GM21529 (cell line): ENCODE measurements at regions not wholly inside any gene's neighbourhood (a gene's known extent, or its start where the extent isn't known, plus 50 kb on each side); places are given as distances from the start of the nearest gene placed in this dataset.

Experiments used
- ATAC-seq: cut with Tn5 transposase; IDR thresholded peaks from one replicate; pipeline ENCODE4 v1.9.1; 2021; ENCODE audit not compliant: unreplicated experiment

DNA sequence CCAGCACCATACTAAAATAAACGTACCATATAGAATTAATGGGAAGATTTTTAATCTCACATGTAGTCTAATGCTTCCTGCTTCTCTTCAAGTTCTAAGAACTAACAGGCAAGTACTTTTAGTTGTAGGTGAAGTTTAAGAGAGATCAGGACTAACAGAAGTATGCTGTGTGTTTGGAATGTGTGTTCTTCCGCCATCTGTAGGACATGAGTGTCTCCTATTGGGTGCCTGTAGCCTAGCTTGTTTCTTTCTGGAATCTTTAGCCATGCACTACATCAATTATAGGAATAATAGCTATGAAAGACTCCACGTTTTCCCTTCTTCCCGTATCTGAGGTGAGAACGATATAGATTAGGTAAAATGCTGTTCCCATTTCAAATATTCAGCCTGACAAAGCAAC lies 140.2 kb upstream of the AHR start:
- no peak for ATAC-seq

DNA sequence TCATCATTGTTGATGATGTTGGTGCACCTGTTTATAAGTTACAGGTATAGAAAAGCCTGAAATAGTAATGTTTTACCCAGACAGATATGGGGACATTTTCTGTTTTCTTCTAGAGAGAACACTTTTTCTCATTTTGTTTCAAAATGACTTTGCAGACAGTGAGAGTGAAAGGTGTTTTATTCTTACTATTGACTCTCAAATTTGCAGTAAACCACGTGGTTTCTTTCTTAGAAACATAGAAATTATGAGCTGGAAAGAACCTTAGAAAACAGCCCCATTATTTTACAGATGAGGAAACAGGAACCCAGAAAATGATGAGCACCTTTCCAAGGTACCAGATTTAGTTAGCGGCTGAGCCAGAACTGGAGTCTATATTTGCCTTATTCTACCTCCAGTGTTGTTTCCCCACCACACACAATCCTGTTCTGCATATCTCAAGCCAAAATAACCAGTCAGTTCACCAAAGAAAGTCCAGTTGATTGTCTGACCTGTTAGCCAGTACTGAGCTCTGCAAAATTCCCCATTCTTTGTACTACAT lies 138.9 kb upstream of the AHR start:
- ATAC-seq, result peak; percentile 87

DNA sequence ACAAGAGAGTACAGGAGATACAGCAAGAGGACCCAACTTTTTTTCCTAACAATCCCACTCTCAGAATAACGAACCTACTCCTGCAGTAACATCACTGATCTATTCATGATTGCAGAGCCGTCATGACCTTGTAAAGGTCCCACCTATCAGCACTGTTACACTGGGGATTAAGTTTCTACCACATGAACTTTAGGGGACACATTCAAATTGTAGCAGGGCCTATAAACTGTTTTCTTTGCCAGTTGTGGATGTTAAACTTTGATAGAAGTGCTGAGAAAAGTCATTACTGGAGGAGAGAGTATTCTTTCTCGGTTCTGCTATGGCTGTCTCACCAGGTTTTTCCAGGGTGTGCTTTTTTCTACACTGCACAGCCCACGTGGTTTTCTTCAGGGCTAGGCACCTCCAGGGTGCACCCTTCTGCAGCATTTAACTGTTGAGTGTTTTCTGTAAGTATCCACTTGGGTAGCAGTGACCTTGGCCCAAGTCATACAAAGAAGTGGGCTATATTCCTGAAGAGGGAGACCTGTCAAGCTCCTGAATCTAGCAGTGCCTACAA lies 131.6 kb upstream of the AHR start:
- ATAC-seq, result peak; percentile 95

DNA sequence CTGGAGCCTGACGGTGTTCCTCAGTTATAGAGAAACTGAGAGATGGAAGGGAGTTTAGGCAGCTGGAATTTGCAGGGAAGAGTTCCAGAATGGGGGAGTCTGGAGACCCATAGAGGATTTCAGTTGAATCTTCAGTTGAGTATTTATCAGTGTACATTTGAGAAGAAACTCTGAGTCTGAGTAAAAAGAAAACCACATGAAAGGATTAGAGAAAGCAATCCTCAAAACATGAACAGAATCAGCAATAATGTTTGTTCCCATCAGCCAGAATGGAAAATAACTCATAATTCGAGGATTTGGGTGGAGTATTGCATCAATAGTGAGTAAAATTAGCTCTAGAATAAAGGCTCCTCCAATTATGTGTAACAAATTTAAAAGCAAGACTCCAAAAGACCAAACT lies 130.0 kb upstream of the AHR start:
- no peak for ATAC-seq

DNA sequence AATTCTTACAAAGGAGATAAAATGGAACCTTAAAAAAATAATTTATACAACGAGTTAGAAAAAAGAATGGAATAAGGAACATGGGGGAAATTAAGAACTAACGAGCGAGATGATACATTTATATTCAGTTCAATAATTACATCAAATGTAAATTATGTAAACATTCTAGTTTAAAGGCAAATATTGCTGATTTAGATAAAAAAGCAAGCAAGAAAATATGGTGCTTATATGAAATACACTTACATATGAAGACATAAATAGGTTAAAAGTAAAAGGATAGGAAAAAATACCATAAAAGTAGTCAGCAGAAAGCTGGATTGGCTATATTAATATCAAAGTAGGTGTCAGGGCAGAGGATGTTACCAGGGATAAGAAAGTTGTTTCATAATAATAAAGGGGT lies 127.0 kb upstream of the AHR start:
- ATAC-seq, result no peak

DNA sequence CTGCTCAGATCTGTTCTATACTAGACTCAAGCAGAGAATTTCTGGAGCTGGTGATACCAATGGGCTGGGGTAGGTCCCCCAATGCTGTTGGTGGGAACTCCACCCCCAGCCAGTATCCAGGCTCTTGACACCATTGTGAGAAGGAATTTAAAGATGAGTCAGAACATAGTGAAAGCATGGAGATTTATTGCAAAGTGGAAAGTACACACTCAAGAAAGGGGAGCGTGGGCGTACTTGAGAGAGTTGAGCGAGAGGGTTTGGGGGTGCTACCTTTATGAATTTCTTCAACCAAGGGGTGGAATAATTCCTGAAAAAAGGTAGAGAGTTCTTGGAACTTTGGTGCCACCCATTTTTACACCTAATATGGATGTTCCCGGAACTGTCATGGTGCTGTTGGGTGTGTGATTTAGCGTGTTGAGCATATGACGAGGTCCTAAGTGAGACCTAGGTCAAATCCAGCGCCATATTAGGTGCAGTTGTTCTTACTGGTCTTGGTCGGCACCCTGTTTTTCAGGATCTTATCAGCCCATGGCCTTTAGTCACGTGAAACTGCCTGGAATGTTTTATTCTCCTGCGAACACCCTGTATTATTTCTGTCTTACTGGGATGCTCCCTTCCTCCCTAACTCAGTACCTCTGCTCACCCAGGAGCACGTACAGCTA lies 122.0 kb upstream of the AHR start:
- no peak for ATAC-seq

DNA sequence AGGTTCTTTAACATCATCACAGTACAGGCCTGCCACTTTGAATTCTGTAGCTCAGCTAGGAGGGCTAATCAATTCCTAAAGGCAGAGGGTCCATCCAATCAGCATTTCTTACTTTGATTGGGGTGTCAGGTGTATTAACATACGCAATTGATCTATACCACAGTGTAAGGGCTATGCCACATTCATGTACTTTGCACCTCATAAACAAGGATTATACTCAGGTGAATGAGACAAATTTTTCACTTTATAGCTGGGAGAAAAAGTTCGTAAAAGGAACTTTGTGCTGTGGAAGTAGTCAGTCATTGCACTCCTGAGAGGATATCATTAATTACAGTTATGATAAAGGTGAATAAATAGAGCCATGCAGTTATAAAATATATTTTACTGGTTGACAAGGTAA lies 119.9 kb upstream of the AHR start:
- ATAC-seq, result no peak

DNA sequence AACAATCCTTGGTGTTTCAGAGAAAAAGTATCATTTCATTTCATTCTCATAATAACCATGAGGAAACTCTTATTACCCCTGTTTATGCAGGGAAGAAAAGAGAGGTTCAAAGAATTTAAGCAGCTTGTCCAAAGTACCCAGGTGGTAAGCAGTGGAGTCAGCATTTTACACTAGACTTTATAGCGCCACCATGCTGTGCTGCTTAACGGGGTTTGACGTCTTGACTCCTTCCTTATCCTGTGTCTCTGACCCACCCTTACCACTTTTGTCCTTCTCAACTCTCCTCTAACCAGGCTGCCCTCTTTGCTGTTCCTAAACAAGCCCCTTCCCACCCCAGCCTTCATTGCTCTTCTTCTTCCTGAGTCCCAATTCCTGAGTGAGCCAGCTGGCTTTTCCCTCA lies 117.0 kb upstream of the AHR start:
- ATAC-seq, result no peak

DNA sequence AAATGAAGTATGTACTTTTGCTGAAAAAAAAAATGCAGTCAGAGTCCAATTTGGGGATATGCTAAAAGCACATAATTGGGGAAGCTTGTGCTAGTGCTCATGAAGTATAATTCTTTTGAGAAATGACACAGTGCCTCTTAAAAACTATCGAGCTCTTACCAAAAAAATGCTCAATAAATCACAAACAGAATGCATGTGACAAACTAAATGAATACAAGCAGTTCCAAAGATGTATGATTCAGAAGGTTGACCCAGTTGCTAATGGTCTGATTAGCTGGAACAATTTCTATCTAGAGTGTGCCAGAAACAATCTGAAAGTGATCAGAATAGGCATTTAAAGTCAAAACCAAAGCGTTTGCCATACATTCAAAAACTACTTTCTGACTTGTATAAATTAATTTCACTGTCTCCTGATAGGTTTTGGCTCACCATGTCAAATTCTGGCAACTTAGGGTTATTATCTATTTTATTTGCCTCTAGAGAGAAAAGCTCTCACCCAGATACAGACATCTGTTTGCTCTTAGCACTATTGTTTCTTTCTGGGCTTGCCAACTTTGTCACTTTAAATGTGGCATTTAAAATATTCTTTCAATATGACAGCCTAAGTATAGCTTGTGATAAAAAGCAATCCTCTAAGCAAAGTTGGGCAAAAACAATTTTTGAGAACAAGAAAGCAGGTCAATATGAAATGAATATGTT lies 114.7 kb upstream of the AHR start:
- ATAC-seq, result no peak

DNA sequence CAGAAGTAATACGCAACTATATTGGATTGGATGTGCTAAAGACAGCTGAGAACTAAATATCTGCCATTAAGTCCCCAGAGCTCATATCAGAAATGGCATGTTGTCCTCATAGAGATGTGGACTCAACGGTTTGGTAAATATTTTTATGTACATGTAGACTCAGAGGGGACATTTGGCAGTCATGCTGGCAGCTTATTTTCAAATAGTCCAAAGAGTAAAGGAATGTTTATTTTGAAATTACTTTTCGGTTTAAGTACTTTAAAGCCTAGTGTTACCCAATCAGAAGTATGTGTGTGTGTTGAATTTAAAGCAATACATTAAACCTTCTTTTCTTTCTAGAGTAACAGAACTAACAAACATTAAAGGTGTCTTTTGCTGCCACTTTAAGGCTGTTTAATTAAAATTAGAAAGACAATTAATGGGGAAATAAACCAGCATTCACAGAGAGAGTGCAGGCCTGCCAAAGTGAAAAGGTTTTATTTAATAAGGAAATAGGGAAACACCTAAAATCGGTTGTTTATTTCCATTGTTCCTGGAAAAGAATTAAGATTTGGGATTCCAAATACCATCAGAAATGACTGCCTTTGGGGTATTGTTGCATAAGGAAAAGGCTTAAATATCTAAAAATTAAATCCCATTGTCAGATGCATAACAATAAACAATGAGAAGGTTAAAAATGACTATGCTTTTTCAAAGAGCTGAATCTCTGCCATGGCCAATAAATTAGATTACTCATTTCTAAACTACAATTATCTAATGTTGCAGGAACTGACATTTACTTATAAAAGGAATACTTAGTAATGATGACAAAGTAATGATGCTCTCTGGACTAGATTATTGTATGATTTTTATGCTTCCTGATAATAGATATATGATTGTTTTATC lies 113.4 kb upstream of the AHR start:
- ATAC-seq, result peak; percentile 31

DNA sequence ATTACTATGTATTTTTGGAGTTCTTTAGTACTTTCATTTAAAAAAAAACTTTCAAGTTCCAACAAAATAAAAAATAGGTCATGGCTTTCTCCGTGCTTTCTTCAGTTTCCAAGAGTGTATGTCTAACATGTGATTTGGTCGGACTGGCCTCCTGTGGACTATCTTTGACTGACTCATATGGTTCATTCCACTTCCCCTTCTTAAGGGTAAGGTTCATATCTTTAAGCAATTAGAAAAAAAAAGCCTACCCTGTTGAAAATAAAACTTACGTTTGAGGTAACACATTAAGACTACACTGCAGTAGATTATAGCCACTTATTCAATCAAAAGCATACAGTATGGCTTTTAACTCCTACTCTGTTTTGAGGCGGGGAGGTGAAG lies 112.8 kb upstream of the AHR start:
- ATAC-seq, result peak; percentile 98

DNA sequence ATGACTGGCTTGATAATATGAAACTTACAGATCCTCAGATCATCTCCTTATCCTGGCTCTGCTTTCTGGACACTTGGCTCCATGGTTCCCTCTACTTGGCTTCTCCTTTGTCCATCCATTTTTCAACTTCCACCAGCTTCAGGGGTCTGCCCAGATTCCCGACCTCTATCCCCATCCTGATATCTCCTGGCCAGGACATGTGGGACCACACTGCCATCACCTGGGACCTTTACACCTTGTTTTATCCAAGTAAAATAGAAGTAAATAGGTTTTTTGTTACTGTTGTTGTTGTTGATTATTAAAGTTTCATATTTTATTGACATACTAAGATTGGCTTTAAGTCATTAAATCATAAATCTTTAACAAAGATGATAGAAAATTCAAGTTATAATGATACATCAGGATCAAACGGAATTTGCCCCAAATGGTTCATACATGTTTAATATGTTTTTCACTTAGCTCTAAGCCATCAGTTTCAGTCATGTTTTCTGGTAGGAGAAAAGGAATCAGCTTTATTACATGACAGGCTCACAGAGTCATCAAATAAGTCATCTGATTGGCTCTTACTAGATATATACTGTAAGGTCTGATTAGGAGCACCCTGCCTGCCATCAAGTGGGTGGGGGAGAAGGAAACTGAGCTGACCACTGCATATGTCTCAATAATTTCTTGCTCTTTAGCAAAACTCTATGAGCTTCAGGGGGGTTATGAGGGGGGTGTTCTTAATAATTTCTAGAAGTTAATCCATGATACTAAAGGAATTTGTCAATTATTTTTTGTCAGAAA lies 111.5 kb upstream of the AHR start:
- no peak for ATAC-seq

DNA sequence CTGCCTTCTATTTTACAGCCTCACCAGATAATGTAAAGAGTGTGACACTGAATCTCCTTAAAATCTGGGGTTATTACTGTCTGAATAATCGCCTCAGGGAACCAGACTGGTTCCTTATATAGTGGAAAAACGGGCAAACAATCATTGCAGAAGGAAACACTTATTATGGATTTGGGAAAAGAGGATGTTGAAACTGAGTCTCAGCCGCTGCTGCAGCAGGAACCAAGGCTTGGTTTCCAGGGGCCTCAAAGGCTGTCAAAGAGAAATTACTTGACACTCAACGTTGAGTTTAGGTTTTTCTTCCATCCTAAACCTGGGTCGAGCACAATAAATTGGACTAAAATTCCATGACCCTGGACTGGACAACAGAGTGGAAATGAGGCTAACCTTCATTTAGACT lies 103.8 kb upstream of the AHR start:
- no peak for ATAC-seq

DNA sequence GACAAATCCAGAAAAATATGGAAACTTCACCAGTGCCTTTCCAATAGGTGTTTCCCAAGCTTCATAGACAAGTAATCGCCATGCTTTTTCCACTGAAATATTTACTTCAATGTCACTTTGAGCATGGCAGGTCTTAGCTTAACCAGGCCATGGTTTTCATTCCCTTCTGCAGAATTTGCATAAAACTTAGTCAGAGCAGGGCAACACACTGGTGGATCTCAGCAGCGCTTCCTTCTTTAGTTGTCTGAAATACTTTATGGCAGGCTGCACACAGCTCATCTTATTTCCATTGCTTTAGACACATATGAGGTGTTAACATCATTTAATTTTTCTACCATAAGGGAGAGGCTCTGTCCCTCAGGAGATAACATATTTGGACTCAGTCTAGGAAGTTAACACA lies 102.9 kb upstream of the AHR start:
- ATAC-seq, result peak; percentile 96

DNA sequence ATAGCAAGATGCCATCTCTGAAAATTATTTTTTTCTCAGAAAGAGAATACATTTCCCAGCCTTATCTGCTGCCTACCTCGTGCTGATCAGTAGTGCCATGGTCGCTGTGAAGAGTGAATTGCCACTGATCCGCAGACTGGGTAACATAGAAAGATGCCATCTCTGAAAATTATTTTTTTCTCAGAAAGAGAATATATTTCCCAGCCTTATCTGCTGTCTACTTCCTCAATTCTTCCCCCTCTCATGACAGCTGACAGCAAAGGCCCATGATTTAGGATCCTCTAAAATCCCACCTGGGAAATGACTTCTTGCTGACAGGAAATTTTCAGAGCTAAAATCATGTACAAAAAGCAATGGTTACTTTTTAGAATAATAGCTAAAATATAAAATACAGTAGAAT lies 92.5 kb upstream of the AHR start:
- no peak for ATAC-seq

DNA sequence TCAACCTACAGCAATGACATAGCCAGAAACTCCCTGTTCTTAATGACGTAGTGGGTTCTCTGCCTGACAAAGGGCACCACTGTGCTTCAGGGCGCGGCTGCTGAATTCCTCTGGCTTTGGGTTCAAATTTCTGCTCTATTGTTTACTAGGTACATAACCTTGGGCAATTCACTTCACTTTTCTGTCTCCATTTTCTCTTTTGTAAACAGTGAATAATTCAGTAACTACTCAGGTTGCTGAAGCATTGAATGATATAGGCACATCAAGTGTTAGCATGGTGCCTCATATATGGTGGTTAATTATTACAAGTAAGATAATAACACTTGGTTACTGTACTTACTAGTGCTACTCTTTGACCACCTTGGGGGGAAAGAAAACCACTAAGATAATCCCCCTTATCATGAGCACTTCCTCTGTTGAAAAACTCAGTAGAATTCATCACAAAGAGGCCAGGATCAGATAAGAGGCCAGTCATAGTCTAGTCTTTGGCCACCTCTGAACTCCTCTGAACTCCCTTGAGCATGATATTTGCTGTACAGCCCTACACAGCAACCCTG lies 92.0 kb upstream of the AHR start:
- ATAC-seq, result no peak

DNA sequence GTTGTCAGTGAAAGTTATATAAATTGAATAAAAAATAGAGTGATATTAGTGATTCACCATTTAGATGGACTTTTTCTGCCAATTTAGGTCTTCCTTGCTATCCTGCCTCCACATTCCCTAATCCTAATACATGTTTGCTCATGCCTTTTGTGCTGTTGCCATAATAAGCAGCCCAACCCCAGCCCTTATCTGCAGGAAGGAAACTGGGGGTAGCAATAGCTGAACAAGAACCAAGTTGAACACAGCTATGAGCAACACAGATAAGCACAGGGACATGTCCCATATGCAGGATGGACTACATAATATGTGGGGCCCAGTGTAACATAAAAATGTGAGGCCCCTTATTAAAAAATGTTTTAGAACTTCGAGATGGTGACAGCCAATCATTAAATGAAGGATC lies 91.2 kb upstream of the AHR start:
- no peak for ATAC-seq

DNA sequence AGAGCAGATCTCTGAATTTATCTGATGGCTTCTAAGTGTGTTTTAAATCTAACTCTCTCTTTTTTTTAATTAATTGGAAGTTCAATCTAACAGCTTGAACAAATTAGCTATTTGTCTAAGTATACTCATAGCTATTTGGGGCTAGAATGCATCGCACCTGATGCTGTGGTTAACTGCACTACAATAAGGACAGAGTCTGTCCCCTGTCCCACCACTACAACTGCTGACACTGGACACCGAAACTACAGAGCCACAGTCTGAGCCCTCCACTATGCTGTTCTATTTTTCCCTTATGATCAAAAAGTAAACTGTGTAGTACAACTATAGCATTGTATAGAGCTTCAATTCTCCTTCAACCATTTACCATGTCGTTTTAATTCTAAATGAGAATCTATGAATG lies 89.4 kb upstream of the AHR start:
- ATAC-seq, result no peak

DNA sequence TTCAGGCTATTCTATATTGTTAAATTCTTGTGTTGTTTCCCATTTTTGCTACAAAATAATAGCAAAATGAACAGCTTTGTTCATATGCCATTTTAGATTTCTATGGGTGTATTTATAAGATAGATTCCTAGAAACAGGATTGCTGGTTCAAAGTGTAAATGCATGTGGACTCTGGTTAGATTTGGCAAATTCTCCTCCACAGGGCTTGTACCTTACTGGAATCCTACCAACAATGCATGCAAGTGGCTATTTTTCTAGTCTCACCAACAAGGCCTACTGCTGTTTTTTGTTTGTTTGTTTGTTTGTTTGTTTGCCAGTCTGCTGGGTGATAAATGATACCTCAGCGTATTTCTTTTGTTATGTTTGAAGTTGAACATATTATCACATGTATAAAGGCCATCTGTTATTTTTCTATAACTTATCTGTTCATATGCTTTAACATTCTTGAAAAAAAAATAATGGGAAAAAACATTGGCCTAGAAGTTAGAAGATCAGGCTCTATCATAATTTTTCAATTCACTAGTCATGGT lies 87.1 kb upstream of the AHR start:
- ATAC-seq, result no peak

DNA sequence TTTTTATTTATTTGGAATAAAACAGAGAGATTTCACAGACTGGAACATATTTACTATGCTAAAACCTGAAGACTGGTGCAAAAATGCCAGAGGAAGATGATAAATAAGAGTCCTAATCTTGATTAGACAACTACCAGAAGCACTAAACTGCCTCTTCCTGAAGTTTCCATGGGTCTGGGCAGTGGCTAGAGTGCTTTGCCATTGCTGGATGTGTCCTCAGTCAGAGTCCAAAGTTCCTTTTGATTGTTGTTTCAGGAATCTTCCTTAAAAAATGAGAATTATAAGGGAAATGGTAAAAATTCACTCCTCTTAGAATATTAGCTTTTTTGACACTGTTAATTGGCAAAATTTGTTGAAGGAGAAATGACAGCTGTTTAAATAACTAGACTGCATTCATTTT lies 86.3 kb upstream of the AHR start:
- ATAC-seq, result no peak
